DND-41 (cell line): ENCODE measurements at regions not wholly inside any gene's neighbourhood (a gene's known extent, or its start where the extent isn't known, plus 50 kb on each side); places are given as distances from the start of the nearest gene placed in this dataset.

Experiments
- ATAC-seq: fragments of 200-7000 bp; cut with Tn5 transposase; 3 replicates; pipeline ENCODE4 v1.9.1; 2021; ENCODE audit warnings: low read depth; ENCODE audit not compliant: insufficient read depth
- DNase-seq: peaks from one replicate; pipeline ENCODE4 v3.0.0-alpha.2; 2020
- H2AFZ ChIP-seq: 2 replicates; pipeline ENCODE4 v1.6.0; 2012; ENCODE audit warnings: low read depth, low read length
- H3K27ac ChIP-seq: 2 replicates; pipeline ENCODE4 v1.5.1; 2012; ENCODE audit warnings: low read length, inconsistent platforms
- H3K27me3 ChIP-seq: fragments of 200-600 bp; sonication (generic); 2 replicates; pipeline ENCODE4 v1.6.0; 2012; ENCODE audit warnings: low read length, mild to moderate bottlenecking, inconsistent platforms; ENCODE audit not compliant: insufficient read depth, poor library complexity
- H3K36me3 ChIP-seq: 2 replicates; pipeline ENCODE4 v1.5.1; 2012; ENCODE audit warnings: low read length, inconsistent platforms; ENCODE audit not compliant: insufficient read depth
- H3K4me1 ChIP-seq: 2 replicates; pipeline ENCODE4 v1.5.1; 2012; ENCODE audit warnings: mild to moderate bottlenecking, low read length; ENCODE audit not compliant: insufficient read depth
- H3K4me2 ChIP-seq: 2 replicates; pipeline ENCODE4 v1.6.0; 2012; ENCODE audit warnings: mild to moderate bottlenecking, moderate library complexity, low read length, inconsistent platforms; ENCODE audit not compliant: insufficient read depth
- H3K4me3 ChIP-seq, 2 experiments: fragments of 200-600 bp in 1 of 2; shearing (Covaris generic) in 1 of 2; 2 replicates each; pipeline ENCODE4 v1.5.1; 2012 to 2016; ENCODE audit warnings: inconsistent platforms in 2 of 2, low read length in 2 of 2, mild to moderate bottlenecking in 2 of 2, low read depth in 1 of 2, moderate library complexity in 1 of 2
- H3K79me2 ChIP-seq: 2 replicates; pipeline ENCODE4 v1.6.0; 2012; ENCODE audit warnings: low read length, inconsistent platforms; ENCODE audit not compliant: insufficient read depth
- H3K9ac ChIP-seq: 2 replicates; pipeline ENCODE4 v1.6.0; 2012; ENCODE audit warnings: low read depth, mild to moderate bottlenecking, inconsistent platforms, low read length, moderate library complexity
- H3K9me3 ChIP-seq: 2 replicates; pipeline ENCODE4 v1.5.1; 2012; ENCODE audit warnings: low read length, moderate library complexity, mild to moderate bottlenecking, inconsistent platforms; ENCODE audit not compliant: insufficient read depth, severe bottlenecking
- H4K20me1 ChIP-seq: 2 replicates; pipeline ENCODE4 v1.6.0; 2012; ENCODE audit warnings: low read length; ENCODE audit not compliant: insufficient read depth
- CTCF ChIP-seq: IDR thresholded peaks from 2 replicates; pipeline ENCODE4 v1.5.1; 2012; ENCODE audit warnings: borderline replicate concordance, low read length, moderate library complexity, mild to moderate bottlenecking; ENCODE audit not compliant: poor library complexity, severe bottlenecking; ENCODE audit errors: extremely low read depth
- EZH2 ChIP-seq: IDR thresholded peaks from 3 replicates; pipeline ENCODE4 v1.6.1; 2012; ENCODE audit warnings: borderline replicate concordance, low read depth, mild to moderate bottlenecking, moderate library complexity, low read length, inconsistent platforms; ENCODE audit not compliant: severe bottlenecking

- no peaks in the 10 kb centered on the region for H3K27me3 ChIP-seq
- H2AFZ ChIP-seq, result no peak overlapping the region
- ATAC-seq (no peak), DNase-seq (no peak)
- TF ChIP-seq CTCF (no peak), EZH2 (no peak)
- H3K9me3 ChIP-seq, result no peaks in the 10 kb centered on the region
- no peaks in the 10 kb centered on the region for H3K79me2 ChIP-seq
- H4K20me1 ChIP-seq, result no peaks in the 10 kb centered on the region
- H3K36me3 ChIP-seq, result no peaks in the 10 kb centered on the region
- no peak overlapping the region for H3K4me2 ChIP-seq
- H3K4me1 ChIP-seq, result no peaks in the 10 kb centered on the region
- H3K4me3 ChIP-seq, result no peak overlapping the region
- no peak overlapping the region for H3K27ac ChIP-seq
- no peak overlapping the region for H3K9ac ChIP-seq
These were observed 51.7 kb upstream of the GPM6B start for GRCh38 chrX:13868591-13868990.
